A673 (cell line): ENCODE measurements at regions not wholly inside any gene's neighbourhood (a gene's known extent, or its start where the extent isn't known, plus 50 kb on each side); places are given as distances from the start of the nearest gene placed in this dataset.

ENCODE experiments used
- BruUV-seq: library from RNA; stranded (reverse); fragments of 400-500 nt; replicated peaks from 2 replicates; lab custom pipeline; 2021; lab: Mats Ljungman, UMichigan
- CTCF ChIA-PET: fragments of 300-600 bp; sonication (Branson Sonifier 250); formaldehyde crosslinking; loops from one replicate; lab custom pipeline; 2022; ENCODE audit warnings: antibody characterized with exemption; lab: Charles Lee
- POLR2A ChIA-PET: fragments of 300-600 bp; sonication (Branson Sonifier 250); formaldehyde crosslinking; loops from one replicate; lab custom pipeline; 2022; ENCODE audit warnings: antibody characterized with exemption; ENCODE audit not compliant: low non-redundant PET; lab: Charles Lee
- DNase-seq: peaks from one replicate; pipeline ENCODE4 v3.0.0-alpha.2; 2015; ENCODE audit warnings: low spot score
- H3K27ac ChIP-seq: fragments of 200-600 bp; sonication (generic); 2 replicates; pipeline ENCODE4 v1.5.1; 2016; ENCODE audit warnings: mixed run types, low read depth, mild to moderate bottlenecking, mixed read lengths, antibody characterized with exemption, low read length; ENCODE audit not compliant: poor library complexity, severe bottlenecking
- H3K27me3 ChIP-seq: fragments of 200-600 bp; sonication (generic); replicated peaks from 2 replicates; pipeline ENCODE4 v1.6.1; 2017; ENCODE audit warnings: mixed run types, low read depth, mild to moderate bottlenecking, mixed read lengths, antibody characterized with exemption, low read length; ENCODE audit not compliant: insufficient read depth, poor library complexity
- H3K36me3 ChIP-seq: fragments of 200-600 bp; sonication (generic); 2 replicates; pipeline ENCODE4 v1.6.1; 2016; ENCODE audit warnings: mixed run types, mild to moderate bottlenecking, mixed read lengths, antibody characterized with exemption, low read length; ENCODE audit not compliant: insufficient read depth, poor library complexity, severe bottlenecking
- H3K4me1 ChIP-seq: fragments of 200-600 bp; sonication (generic); 2 replicates; pipeline ENCODE4 v1.6.1; 2017; ENCODE audit warnings: mixed run types, mild to moderate bottlenecking, mixed read lengths, antibody characterized with exemption, low read length; ENCODE audit not compliant: insufficient read depth, poor library complexity, severe bottlenecking
- H3K4me3 ChIP-seq: fragments of 200-600 bp; sonication (generic); 2 replicates; pipeline ENCODE4 v1.5.1; 2016; ENCODE audit warnings: low read depth, mixed run types, mild to moderate bottlenecking, mixed read lengths, low read length; ENCODE audit not compliant: poor library complexity, severe bottlenecking
- H3K9me3 ChIP-seq: fragments of 200-600 bp; sonication (generic); 2 replicates; pipeline ENCODE4 v1.6.1; 2016; ENCODE audit warnings: mixed run types, low read depth, mild to moderate bottlenecking, mixed read lengths, antibody characterized with exemption, low read length; ENCODE audit not compliant: poor library complexity, severe bottlenecking
- EZH2 ChIP-seq: fragments of 200-600 bp; sonication (generic); IDR thresholded peaks from 2 replicates; pipeline ENCODE4 v1.6.1; 2017; ENCODE audit warnings: borderline replicate concordance, low read depth, mild to moderate bottlenecking, mixed read lengths, antibody characterized with exemption, low read length; ENCODE audit not compliant: poor library complexity, severe bottlenecking
- intact Hi-C: fragments of 100-400 bp; cut with micrococcal nuclease; formaldehyde crosslinking; loops from one replicate; pipeline ENCODE4 v1.10.0; 2022; ENCODE audit not compliant: unreplicated experiment
- TF ChIP-seq, protein P1 (sequence below): fragments of 300-800, 200-600 bp; sonication (generic); conservative IDR thresholded peaks from 2 replicates; pipeline ENCODE4 v1.5.1; 2017; ENCODE audit warnings: low read depth, mild to moderate bottlenecking, antibody characterized with exemption, low read length, moderate library complexity, mixed read lengths

- Histone ChIP-seq H3K4me1 (no peaks in the 10 kb centered on the region), H3K27ac (no peak overlapping the region), H3K27me3 (no peaks in the 10 kb centered on the region), H3K4me3 (no peak overlapping the region), H3K9me3 (no peaks in the 10 kb centered on the region), H3K36me3 (no peaks in the 10 kb centered on the region)
- DNase-seq, result no peak
- TF ChIP-seq, protein P1, sequence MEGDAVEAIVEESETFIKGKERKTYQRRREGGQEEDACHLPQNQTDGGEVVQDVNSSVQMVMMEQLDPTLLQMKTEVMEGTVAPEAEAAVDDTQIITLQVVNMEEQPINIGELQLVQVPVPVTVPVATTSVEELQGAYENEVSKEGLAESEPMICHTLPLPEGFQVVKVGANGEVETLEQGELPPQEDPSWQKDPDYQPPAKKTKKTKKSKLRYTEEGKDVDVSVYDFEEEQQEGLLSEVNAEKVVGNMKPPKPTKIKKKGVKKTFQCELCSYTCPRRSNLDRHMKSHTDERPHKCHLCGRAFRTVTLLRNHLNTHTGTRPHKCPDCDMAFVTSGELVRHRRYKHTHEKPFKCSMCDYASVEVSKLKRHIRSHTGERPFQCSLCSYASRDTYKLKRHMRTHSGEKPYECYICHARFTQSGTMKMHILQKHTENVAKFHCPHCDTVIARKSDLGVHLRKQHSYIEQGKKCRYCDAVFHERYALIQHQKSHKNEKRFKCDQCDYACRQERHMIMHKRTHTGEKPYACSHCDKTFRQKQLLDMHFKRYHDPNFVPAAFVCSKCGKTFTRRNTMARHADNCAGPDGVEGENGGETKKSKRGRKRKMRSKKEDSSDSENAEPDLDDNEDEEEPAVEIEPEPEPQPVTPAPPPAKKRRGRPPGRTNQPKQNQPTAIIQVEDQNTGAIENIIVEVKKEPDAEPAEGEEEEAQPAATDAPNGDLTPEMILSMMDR, result no peak
- TF ChIP-seq EZH2, result no peak
- intact Hi-C loops, result no loop called here
- no TSS peak for BruUV-seq
- ChIA-PET CTCF (no interaction called here), POLR2A (no interaction called here)
Measured at GRCh38 chr13:106233134-106233735, 302.2 kb downstream of the EFNB2 start.

GRCh38 chr13:106232681-106233080 is 302.8 kb downstream of the EFNB2 start:
- TF ChIP-seq, protein P1, result no peak
- no peak for TF ChIP-seq EZH2
- Histone ChIP-seq H3K27ac (no peak overlapping the region), H3K36me3 (no peaks in the 10 kb centered on the region), H3K27me3 (no peaks in the 10 kb centered on the region), H3K4me3 (no peak overlapping the region), H3K9me3 (no peaks in the 10 kb centered on the region), H3K4me1 (no peaks in the 10 kb centered on the region)
- CTCF ChIA-PET, result no interaction called here
- intact Hi-C loops, result no loop called here
- no TSS peak for BruUV-seq
- POLR2A ChIA-PET, result no interaction called here
- no peak for DNase-seq

- H3K27ac ChIP-seq, result no peak overlapping the region
- no peak for TF ChIP-seq EZH2
- TF ChIP-seq, protein P1, result no peak
- no TSS peak for BruUV-seq
- CTCF ChIA-PET, result no interaction called here
- no peaks in the 10 kb centered on the region for H3K36me3 ChIP-seq
- intact Hi-C loops, result no loop called here
- DNase-seq, result no peak
- no peaks in the 10 kb centered on the region for H3K27me3 ChIP-seq
- no peak overlapping the region for H3K4me3 ChIP-seq
- H3K9me3 ChIP-seq, result no peaks in the 10 kb centered on the region
- no peaks in the 10 kb centered on the region for H3K4me1 ChIP-seq
- POLR2A ChIA-PET, result no interaction called here
Measured at GRCh38 chr13:106230450-106230849, 305.0 kb downstream of the EFNB2 start.
